ENCODE measurements at regions not wholly inside any gene's neighbourhood (a gene's known extent, or its start where the extent isn't known, plus 50 kb on each side); places are given as distances from the start of the nearest gene placed in this dataset.

GRCh38 chr6:168147205-168147738, 68.3 kb upstream of the FRMD1 start:
- TF ChIP-seq CTCF (IDR thresholded peaks at IDR 0.05) (no peak), POLR2A (IDR thresholded peaks at IDR 0.05) (no peak)

All from right lobe of liver (tissue), 4 donors.